Right renal pelvis (tissue), 4 donors: ENCODE measurements at regions not wholly inside any gene's neighbourhood (a gene's known extent, or its start where the extent isn't known, plus 50 kb on each side); places are given as distances from the start of the nearest gene placed in this dataset.
"Not testable (repeated sequence)": the region's sequence is repeated elsewhere in the genome, so short reads cannot be mapped to it uniquely, and the experiment has no call there.

Source experiments
- DNase-seq, 4 donors: peaks; one replicate each; pipeline ENCODE4 v3.0.0-alpha.2; 2013; ENCODE audit warnings: low read depth in 4 of 4, low spot score in 3 of 4, missing footprints in 1 of 4

GRCh38 chr2:192419786-192420185, 225.1 kb upstream of the TMEFF2 start:
- peak in 3 of 4 donors; percentile 22 to 40 (median 36) for DNase-seq

- peak in 2 of 4 donors; percentile 5 to 10 for DNase-seq
Observed at GRCh38 chr2:192416060-192416459, 221.3 kb upstream of the TMEFF2 start.

- no peak for DNase-seq
Observed at GRCh38 chr2:192414794-192415193, 220.1 kb upstream of the TMEFF2 start.

DNA sequence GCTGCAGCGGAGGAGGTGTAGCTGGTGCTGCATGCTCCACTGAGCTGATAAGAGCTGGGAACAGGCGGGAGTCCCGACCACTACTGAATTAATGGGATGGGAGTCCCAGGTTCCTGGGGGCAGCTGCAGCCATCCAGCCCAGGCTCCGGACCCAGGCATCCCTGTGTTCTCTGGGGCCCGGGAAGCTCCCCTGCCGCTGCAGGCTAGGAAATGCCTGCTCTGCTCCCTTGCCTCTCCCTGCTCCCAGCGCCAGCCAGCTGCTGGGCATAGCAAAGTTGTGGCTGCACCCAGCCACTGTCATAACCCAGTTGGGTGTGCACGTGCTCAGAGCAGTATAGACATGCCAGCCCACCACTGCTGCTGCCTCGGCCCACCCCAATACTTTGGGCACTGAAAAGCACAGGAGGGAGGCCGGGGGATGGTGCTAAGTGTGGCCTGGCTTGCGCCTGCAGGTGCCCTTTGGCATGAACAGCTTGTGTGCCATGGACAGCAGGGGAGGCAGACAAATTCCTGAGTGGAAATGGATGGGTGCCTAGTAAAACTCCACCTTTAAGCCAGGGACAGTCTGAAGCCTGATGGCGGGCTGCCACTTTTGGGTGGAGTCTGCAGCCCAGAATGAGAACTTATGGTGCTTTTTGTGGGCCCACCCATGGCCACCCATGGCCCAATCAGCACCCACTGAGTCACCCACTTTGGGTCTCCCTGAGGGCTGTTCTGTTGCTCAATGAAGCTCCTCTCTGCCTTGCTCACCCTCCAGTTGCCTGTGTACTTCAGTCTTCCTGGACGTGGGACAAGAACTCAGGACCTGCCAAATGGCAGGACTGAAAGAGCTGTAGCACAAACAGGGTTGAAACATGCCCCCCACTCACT, 219.3 kb upstream of the TMEFF2 start:
- no peak for DNase-seq

- not testable (repeated sequence) for DNase-seq
Observed at GRCh38 chr2:192412866-192413265, 218.1 kb upstream of the TMEFF2 start.

DNA sequence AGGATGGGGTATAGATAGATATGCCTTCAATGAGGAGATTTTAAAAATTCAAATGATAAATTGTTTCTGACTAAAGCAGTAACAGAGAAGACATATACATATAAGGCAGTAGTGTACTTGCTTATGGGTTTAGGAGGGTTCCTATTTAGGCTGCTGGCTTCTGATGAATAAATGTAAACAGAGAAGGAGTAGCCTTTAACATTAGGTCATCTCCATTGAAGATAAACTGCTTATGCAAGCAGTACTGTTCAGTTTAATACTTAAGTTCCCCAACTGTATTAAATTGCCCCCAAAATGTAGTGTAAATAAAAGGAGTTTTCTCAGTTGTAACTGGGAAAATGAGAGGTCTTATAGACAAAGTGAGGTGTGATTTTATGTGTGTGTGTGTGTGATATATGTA, 217.7 kb upstream of the TMEFF2 start:
- no peak for DNase-seq

DNA sequence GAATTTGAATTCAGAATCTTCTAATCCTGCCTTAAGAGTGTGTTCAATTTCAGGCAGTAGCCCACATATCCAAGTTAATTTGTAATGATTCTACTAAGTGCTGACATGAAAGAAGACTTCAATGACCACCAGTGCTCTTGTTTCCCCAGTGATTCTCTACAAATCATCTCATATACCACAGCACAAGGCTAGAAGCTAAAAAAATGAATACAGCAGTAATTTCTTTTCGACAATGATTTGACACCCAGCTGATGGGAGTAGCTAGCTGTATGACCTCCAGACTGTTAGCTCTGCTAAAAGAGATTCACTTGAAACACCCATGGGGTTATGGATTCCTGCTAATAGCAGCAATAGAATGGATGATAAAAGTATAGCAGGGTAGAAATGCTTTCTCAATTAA, 217.0 kb upstream of the TMEFF2 start:
- no peak for DNase-seq

- no peak for DNase-seq
Observed at GRCh38 chr2:192410319-192410718, 215.6 kb upstream of the TMEFF2 start.

DNA sequence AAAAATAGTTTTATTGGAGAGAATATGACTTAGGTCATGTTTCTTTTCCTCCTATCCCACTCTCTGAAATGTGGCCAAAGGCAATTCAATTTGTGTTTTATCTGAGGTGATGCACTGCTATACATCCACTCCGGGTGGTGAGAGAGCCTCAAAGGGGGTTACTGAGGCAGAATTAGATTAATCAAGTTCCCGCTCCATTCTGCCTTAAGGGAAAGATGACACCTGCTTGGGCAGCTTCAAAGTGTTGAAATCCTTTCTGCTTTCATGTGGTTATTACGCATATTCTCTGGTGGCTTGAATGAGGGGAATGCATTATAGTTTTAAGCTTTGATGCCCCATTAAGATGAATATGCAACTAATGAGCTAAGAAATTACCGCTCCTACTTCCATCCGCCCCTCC, 213.0 kb upstream of the TMEFF2 start:
- no peak for DNase-seq

DNA sequence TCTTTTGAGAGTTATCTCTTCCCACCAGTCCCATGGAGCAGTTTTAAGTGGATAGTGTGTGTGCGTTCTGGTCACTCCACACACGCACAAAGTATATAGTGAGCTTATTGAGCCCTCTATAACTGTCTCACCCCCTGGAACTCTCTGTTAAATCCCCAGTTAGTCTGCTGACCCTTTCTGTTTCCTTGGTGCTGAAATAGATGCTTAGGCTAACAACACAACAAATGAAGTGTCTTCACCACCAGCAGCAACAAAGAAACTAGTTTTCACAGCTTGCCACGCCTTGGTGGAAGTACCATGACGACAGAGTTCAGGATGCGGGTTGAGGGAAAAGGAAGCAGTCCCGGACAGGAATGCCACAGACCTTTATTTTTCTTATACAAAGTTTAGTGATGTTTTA, 203.5 kb upstream of the TMEFF2 start:
- no peak for DNase-seq

DNA sequence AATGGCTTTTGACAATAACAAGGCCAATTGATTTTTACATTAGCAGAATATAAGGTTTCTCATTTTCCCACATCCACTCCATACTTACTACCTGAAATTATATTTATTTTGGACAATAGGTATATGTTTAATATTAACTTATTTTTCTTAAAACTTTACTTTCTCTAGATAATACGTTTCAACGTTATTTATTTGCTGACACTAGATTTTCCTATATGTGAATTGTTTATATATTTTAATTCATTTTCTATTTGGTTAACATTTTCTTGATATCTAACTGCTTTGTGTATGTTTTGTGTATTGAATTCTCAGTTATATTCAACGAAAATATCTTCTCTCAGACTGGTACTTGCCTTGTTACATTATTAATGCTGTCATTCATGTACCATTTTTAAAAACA, 199.9 kb upstream of the TMEFF2 start:
- DNase-seq = no peak

DNA sequence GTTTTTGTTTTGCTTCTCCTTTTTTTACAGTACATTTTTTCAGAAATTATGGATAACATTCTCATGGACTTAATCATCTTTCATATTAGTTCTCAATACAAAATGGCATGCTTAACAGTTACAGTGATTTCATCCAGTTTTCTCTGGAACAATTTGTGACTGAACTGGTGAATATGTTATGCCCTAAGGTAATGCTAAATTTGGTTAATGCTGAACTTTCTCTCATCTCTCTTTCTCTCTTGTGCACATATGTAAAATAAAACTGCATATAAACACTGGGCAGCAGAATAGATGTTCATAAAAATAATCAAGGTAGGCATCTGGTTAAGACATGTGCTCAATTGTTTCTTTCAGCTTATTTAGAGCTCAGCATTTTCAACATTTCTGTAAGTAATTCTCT, 196.3 kb upstream of the TMEFF2 start:
- no peak for DNase-seq

- DNase-seq = no peak
Observed at GRCh38 chr2:192390401-192390800, 195.7 kb upstream of the TMEFF2 start.

DNA sequence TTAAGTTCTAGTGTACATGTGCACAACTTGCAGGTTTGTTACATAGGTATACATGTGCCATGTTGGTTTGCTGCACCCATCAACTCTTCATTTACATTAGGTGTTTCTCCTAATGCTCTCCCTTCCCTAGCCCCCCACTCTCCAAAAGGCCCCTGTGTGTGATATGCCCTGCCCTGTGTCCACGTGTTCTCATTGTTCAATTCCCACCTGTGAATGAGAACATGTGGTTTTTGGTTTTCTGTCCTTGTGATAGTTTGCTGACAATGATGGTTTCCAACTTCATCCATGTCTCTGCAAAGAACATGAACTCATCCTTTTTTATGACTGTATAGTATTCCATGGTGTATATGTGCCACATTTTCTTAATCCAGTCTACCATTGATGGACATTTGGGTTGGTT, 189.5 kb upstream of the TMEFF2 start:
- DNase-seq = not testable (repeated sequence)

DNA sequence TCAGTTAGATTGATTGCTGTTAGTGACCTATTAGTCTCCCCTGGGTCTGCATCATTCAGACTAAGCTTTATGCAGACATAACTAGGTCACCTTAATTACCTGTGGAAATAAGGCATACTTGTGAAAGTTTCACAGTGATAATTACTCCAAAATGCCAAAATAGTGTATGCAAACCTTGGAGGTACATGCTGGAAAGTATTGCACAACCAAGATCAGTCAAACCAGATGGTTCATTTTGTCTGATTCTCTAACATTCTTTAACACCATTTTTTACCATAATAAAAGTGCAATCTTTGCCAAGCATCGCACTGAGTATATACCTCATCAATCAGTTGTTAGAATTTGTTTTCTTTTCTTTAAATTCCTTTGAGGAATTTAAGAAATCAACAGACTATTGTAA, 186.3 kb upstream of the TMEFF2 start:
- no peak for DNase-seq

- no peak for DNase-seq
Observed at GRCh38 chr2:192379736-192380135, 185.0 kb upstream of the TMEFF2 start.

DNA sequence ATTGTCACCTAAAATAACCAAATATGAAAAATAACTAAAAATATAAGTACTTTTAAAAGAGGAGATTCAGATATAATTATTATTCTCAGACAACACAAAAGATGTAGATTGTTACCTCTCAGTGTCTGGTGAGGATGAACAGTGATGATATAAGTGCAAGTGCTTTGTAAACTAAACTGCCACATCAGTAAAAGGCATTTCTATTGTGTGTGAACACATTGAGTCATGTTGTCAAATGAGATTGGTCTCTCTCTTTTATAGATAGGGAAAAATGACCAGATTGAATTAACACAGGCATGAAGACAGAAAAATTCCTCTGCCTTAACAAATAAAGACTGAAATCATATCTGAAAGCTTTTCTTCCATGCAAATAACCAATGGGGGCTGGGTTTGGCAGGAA, 182.4 kb upstream of the TMEFF2 start:
- DNase-seq = no peak

- DNase-seq = no peak
Observed at GRCh38 chr2:192373754-192374153, 179.0 kb upstream of the TMEFF2 start.

- DNase-seq = no peak
Observed at GRCh38 chr2:192373221-192373620, 178.5 kb upstream of the TMEFF2 start.

GRCh38 chr2:192369969-192370368, 175.2 kb upstream of the TMEFF2 start:
- no peak for DNase-seq

GRCh38 chr2:192357217-192357616, 162.5 kb upstream of the TMEFF2 start:
- no peak for DNase-seq

- DNase-seq = no peak
Observed at GRCh38 chr2:192354512-192355244, 159.9 kb upstream of the TMEFF2 start.
